ENCODE measurements at regions not wholly inside any gene's neighbourhood (a gene's known extent, or its start where the extent isn't known, plus 50 kb on each side); places are given as distances from the start of the nearest gene placed in this dataset.
"Not testable (repeated sequence)": the region's sequence is repeated elsewhere in the genome, so short reads cannot be mapped to it uniquely, and the experiment has no call there.

- no peaks in the 10 kb centered on the region for H3K4me1 ChIP-seq
- no peaks in the 10 kb centered on the region for H3K27me3 ChIP-seq
- H3K36me3 ChIP-seq: no peaks in the 10 kb centered on the region
- no peak for TF ChIP-seq POLR2AphosphoS5 (IDR thresholded peaks at IDR 0.05)
- H3K27ac ChIP-seq: peak overlapping the region; percentile 92 to 98
- no peak for DNase-seq (ENCODE audit: low spot score in 2 of 2)
- no peaks in the 10 kb centered on the region for H3K9me3 ChIP-seq
- intact Hi-C loops (cut with DNase I; ENCODE audit: low total_unique reads): no loop called here
- peak overlapping the region; percentile 82 to 97 (median 83) for H3K4me3 ChIP-seq
Measured at GRCh38 chr13:99087954-99088491, 110.2 kb upstream of the DOCK9 start.

DNA sequence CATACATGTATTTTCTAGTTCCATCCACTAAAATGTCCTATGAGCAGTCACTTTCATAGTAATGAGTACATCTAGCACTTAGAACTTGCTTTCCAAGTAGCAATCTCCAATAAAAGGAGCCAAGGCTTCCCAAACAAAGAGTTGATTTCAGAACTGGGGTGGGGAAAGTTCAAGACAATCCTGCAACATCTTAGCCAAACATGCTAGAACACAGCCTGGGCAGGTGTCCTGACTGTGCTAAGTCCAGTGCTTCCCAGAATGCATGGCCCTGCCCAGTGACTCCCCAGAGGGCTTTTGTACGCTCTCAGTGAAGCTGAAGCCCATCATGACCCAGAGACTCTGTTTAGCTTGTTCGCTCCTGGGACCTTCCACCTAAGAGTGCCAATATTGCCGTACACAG is 106.7 kb upstream of the UBAC2 start:
- TF ChIP-seq POLR2A (IDR thresholded peaks at IDR 0.05) (no peak), POLR2AphosphoS5 (IDR thresholded peaks at IDR 0.05) (no peak)
- TF ChIP-seq, protein P1, sequence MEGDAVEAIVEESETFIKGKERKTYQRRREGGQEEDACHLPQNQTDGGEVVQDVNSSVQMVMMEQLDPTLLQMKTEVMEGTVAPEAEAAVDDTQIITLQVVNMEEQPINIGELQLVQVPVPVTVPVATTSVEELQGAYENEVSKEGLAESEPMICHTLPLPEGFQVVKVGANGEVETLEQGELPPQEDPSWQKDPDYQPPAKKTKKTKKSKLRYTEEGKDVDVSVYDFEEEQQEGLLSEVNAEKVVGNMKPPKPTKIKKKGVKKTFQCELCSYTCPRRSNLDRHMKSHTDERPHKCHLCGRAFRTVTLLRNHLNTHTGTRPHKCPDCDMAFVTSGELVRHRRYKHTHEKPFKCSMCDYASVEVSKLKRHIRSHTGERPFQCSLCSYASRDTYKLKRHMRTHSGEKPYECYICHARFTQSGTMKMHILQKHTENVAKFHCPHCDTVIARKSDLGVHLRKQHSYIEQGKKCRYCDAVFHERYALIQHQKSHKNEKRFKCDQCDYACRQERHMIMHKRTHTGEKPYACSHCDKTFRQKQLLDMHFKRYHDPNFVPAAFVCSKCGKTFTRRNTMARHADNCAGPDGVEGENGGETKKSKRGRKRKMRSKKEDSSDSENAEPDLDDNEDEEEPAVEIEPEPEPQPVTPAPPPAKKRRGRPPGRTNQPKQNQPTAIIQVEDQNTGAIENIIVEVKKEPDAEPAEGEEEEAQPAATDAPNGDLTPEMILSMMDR (IDR thresholded peaks at IDR 0.05): no peak
- intact Hi-C loops (cut with DNase I; ENCODE audit: low total_unique reads): no loop called here
- Histone ChIP-seq H3K4me3 (no peak overlapping the region), H3K4me1 (no peaks in the 10 kb centered on the region), H3K36me3 (no peaks in the 10 kb centered on the region), H3K27ac (no peak overlapping the region), H3K27me3 (no peaks in the 10 kb centered on the region), H3K9me3 (no peaks in the 10 kb centered on the region)
- no peak for DNase-seq (ENCODE audit: low spot score in 2 of 2)

GRCh38 chr13:99101831-99102230 is 98.8 kb upstream of the UBAC2 start:
- H3K4me1 ChIP-seq; H3K27ac ChIP-seq; H3K27me3 ChIP-seq; H3K36me3 ChIP-seq; intact Hi-C loops (cut with DNase I; ENCODE audit: low total_unique reads); DNase-seq (ENCODE audit: low spot score in 2 of 2); H3K9me3 ChIP-seq; H3K4me3 ChIP-seq: not testable (repeated sequence)

- no peak overlapping the region for H3K27ac ChIP-seq
- DNase-seq (ENCODE audit: low spot score in 2 of 2): no peak
- intact Hi-C loops (cut with DNase I; ENCODE audit: low total_unique reads): no loop called here
- no peaks in the 10 kb centered on the region for H3K27me3 ChIP-seq
- H3K4me1 ChIP-seq: no peaks in the 10 kb centered on the region
- TF ChIP-seq POLR2A (IDR thresholded peaks at IDR 0.05) (no peak), POLR2AphosphoS5 (IDR thresholded peaks at IDR 0.05) (no peak)
- TF ChIP-seq, protein P1 (IDR thresholded peaks at IDR 0.05): no peak
- no peak overlapping the region for H3K4me3 ChIP-seq
- H3K36me3 ChIP-seq: no peaks in the 10 kb centered on the region
- H3K9me3 ChIP-seq: no peaks in the 10 kb centered on the region
Measured at GRCh38 chr13:99103536-99103935, 97.1 kb upstream of the UBAC2 start.

- Histone ChIP-seq H3K36me3 (no peaks in the 10 kb centered on the region), H3K9me3 (no peaks in the 10 kb centered on the region), H3K4me1 (no peaks in the 10 kb centered on the region), H3K27ac (no peak overlapping the region), H3K4me3 (no peak overlapping the region), H3K27me3 (no peaks in the 10 kb centered on the region)
- TF ChIP-seq POLR2A (IDR thresholded peaks at IDR 0.05): no peak
- TF ChIP-seq POLR2AphosphoS5 (IDR thresholded peaks at IDR 0.05): no peak
- TF ChIP-seq, protein P1 (IDR thresholded peaks at IDR 0.05): no peak
- no peak for DNase-seq (ENCODE audit: low spot score in 2 of 2)
- intact Hi-C loops (cut with DNase I; ENCODE audit: low total_unique reads): no loop called here
Measured at GRCh38 chr13:99104396-99104795, 96.3 kb upstream of the UBAC2 start.

GRCh38 chr13:99105160-99105559 is 95.5 kb upstream of the UBAC2 start:
- no peak for DNase-seq (ENCODE audit: low spot score in 2 of 2)
- Histone ChIP-seq H3K9me3 (no peaks in the 10 kb centered on the region), H3K27me3 (no peaks in the 10 kb centered on the region), H3K36me3 (no peaks in the 10 kb centered on the region), H3K27ac (no peak overlapping the region), H3K4me3 (no peak overlapping the region), H3K4me1 (no peaks in the 10 kb centered on the region)
- intact Hi-C loops (cut with DNase I; ENCODE audit: low total_unique reads): no loop called here
- TF ChIP-seq POLR2A (IDR thresholded peaks at IDR 0.05): no peak

DNA sequence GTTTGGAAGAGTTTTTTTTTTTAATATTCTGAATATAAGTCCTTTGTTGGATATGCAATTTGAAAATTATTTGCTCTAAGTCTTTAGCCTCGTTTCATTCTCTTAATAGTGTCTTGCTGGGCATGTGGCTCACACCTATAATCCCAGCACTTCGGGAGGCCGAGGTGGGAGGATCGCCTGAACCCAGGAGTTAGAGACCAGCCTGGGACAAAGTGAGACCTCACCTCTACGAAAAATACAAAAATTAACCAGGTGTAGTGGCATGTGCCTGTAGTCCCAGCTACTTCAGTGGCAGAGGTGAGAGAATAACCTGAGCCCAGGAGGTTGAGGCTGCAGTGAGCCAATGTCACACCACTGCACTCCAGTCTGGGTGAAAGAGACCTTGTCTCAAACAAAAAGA is 87.3 kb upstream of the UBAC2 start:
- Histone ChIP-seq H3K27ac (no peak overlapping the region), H3K4me1 (no peaks in the 10 kb centered on the region), H3K36me3 (no peaks in the 10 kb centered on the region), H3K27me3 (no peaks in the 10 kb centered on the region), H3K9me3 (no peaks in the 10 kb centered on the region), H3K4me3 (no peak overlapping the region)
- intact Hi-C loops (cut with DNase I; ENCODE audit: low total_unique reads): loop anchor here (10.0 kb wide), 1 partner anchor 129 kb away; no protein-coding TSS in a partner anchor
- no peak for DNase-seq (ENCODE audit: low spot score in 2 of 2)
- TF ChIP-seq POLR2A (IDR thresholded peaks at IDR 0.05) (no peak), POLR2AphosphoS5 (IDR thresholded peaks at IDR 0.05) (no peak)
- TF ChIP-seq, protein P1 (IDR thresholded peaks at IDR 0.05): no peak

Measured in breast epithelium (tissue), 4 donors.